ENCODE measurements at regions not wholly inside any gene's neighbourhood (a gene's known extent, or its start where the extent isn't known, plus 50 kb on each side); places are given as distances from the start of the nearest gene placed in this dataset.

DNA sequence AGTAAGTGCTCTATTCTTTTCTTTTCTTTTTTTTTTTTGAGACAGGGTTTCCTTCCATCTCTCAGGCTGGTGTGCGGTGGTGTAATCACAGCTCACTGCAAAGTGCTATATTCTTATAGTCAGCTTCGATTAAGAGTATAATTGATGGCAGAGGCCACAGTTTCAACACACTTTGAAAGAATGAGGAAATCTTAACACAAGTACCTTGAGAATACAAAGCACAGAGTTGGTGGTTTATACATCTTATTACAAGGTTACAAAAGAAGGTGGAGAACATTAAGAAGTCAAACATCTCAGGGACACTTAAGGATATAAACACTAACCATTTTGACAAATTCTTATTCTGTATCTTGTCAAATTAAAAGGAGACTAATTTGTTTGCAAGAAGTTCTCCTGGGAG is 180.5 kb downstream of the SOD2 start:
- FAIRE-seq (no peak), DNase-seq (ENCODE audit: insufficient read length, low spot score) (no peak)
- no peak for TF ChIP-seq CTCF (IDR thresholded peaks at IDR 0.05; ENCODE audit: insufficient read depth, missing control alignments)

GRCh38 chr6:159512104-159512503 is 180.9 kb downstream of the SOD2 start:
- FAIRE-seq (no peak), DNase-seq (ENCODE audit: insufficient read length, low spot score) (no peak)
- TF ChIP-seq CTCF (IDR thresholded peaks at IDR 0.05; ENCODE audit: insufficient read depth, missing control alignments) = no peak

DNA sequence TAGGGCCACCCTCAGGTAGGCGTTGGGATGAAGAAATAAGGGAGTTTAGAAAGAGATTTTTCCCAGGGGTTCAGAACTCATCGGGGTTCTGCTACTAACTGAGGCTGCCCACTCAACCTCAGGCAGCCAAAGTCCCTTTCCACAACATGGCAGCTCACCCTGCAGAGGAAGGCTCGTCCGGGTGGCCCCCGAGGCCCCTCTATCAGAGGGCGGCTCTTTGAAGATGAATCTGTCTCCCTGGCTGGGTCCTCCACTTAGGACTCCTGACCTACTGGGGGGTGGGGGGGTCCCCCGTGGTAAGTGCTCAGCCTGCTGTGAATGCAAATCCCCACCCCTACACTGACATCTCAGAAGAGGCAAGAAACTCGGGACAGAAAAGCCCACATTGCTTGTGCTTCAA is 182.9 kb downstream of the SOD2 start:
- TF ChIP-seq CTCF (IDR thresholded peaks at IDR 0.05; ENCODE audit: insufficient read depth, missing control alignments) = no peak
- no peak for FAIRE-seq
- DNase-seq (ENCODE audit: insufficient read length, low spot score) = no peak

- no peak for FAIRE-seq
- no peak for DNase-seq (ENCODE audit: insufficient read length, low spot score)
- TF ChIP-seq CTCF (IDR thresholded peaks at IDR 0.05; ENCODE audit: insufficient read depth, missing control alignments) = no peak
Measured at GRCh38 chr6:159508931-159509330, 184.1 kb downstream of the SOD2 start.

GRCh38 chr6:159506048-159506447 is 187.0 kb downstream of the SOD2 start:
- no peak for TF ChIP-seq CTCF (IDR thresholded peaks at IDR 0.05; ENCODE audit: insufficient read depth, missing control alignments)
- no peak for FAIRE-seq

GRCh38 chr6:159505140-159505922 is 187.7 kb downstream of the SOD2 start:
- TF ChIP-seq CTCF (IDR thresholded peaks at IDR 0.05; ENCODE audit: insufficient read depth, missing control alignments) = no peak
- DNase-seq (ENCODE audit: insufficient read length, low spot score) = no peak
- FAIRE-seq = no peak

More at GRCh38 chr6:159506048-159506447, 187.0 kb downstream of the SOD2 start:
- DNase-seq (ENCODE audit: insufficient read length, low spot score) = no peak

DNA sequence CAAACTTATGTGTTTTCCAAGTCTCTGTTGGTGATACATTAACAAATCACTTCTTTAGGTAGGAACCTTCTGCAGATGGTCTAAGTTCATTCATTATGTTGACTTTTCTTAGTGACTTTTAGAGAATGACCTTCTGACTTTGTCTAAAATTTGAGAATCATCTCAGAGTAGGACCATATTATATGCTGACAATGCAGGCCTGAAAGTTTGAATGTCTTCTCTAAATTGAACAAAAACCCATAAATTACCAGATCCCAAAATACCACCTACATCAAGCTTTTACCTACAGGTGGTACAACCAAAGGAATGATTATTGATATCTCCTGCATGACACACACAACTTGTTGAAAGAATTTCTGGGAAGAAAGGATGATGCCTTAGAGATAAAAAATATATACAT is 191.5 kb downstream of the SOD2 start:
- DNase-seq (ENCODE audit: insufficient read length, low spot score) (no peak), FAIRE-seq (no peak)
- no peak for TF ChIP-seq CTCF (IDR thresholded peaks at IDR 0.05; ENCODE audit: insufficient read depth, missing control alignments)
